GM19324 (cell line): ENCODE measurements at regions not wholly inside any gene's neighbourhood (a gene's known extent, or its start where the extent isn't known, plus 50 kb on each side); places are given as distances from the start of the nearest gene placed in this dataset.

Experiments
- ATAC-seq: cut with Tn5 transposase; IDR thresholded peaks from one replicate; pipeline ENCODE4 v1.9.1; 2021; ENCODE audit warnings: mild to moderate bottlenecking, moderate library complexity; ENCODE audit not compliant: unreplicated experiment, low FRiP score

DNA sequence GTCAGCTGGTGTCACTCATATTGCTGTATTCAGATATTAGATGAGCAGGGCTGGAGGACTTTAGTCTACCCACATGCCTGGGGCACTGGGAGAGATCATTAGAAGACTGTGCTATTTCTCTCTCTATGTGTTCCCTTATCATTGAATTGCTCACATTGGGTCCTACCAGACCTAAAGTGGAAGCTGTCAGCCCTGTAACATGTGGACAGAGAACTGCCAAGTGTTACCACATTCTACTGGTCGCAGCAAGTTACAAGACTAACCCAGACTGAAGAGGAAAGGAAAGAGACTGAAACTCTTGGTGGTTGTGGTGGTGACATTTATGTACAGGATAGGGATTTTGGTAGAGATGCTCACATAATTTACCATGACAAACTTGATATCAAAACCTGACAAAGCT lies 627.1 kb upstream of the FZD8 start:
- no peak for ATAC-seq

- ATAC-seq = no peak
Observed at GRCh38 chr10:36266923-36267322, 624.8 kb upstream of the FZD8 start.

DNA sequence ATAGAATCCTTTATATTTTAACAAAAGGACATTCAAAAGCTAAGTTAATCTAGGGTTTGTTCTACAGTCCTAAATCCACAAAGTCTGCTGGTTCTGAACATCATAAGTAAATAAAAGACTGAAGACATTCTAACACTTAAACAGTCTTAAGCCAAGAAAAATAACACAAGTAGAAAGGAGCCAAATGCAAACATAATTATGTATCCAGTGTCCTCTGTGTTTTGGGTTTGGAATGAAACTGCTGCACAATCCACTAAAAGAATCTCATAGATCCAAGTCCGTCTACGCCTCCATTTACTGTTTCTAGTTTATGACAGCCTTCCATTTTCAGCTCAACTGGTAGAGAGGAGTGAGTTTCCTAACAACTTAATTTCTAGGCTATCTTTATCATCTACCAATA lies 623.6 kb upstream of the FZD8 start:
- no peak for ATAC-seq

DNA sequence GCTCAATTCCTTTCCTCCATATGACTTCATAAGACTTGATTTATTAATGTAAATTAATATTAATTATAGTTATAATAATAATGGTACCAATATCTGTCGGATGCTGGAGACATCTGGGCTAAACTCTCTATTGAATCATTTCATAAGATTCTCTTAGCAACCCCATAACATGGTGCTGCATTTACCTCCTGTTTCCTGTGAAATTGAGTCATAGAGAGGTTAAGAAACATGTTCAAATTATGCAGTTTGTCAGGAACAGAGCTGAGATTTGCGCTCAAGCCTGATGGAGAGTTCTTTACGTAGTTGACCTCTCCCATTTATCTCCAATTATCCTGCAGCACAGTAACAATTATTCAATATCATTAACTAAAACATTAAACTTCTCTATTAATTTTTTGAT lies 621.8 kb upstream of the FZD8 start:
- ATAC-seq = no peak

- ATAC-seq = no peak
Observed at GRCh38 chr10:36256948-36257356, 614.9 kb upstream of the FZD8 start.

GRCh38 chr10:36256166-36256565 lies 614.1 kb upstream of the FZD8 start:
- ATAC-seq = no peak

- no peak for ATAC-seq
Observed at GRCh38 chr10:36254199-36254598, 612.1 kb upstream of the FZD8 start.

- ATAC-seq = no peak
Observed at GRCh38 chr10:36253731-36254130, 611.6 kb upstream of the FZD8 start.

GRCh38 chr10:36251068-36251467 lies 609.0 kb upstream of the FZD8 start:
- no peak for ATAC-seq

DNA sequence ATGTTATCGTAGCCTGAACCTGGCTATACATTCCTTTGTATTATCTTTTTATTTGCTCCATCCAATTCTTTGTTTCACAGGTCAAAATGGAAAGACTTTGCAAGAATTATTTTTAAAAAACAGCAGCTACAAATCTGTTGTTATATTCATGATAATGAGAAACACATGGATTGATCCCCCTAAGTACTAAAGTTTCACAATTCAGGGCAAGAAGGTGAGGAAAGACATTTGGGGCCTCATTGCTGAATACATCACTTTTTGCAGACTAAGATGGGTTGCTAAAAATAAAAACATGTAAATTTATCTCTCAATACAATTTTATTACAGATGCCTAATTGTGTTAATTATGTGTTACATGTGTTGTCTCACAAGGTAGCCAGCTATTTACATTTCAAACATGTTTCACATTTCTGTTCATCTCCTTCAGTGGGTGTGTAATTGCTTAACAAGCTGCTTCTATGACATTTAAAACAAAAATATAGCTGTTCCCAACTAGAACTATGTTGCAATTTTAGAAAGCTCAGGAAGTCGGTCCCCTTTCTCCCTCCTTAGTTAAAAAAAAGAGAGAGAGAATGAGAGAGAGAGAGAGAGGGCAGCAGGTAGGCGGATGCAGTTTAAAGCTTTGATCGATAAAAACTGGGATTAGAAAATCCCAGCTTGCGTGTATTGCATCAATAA lies 606.3 kb upstream of the FZD8 start:
- no peak for ATAC-seq

DNA sequence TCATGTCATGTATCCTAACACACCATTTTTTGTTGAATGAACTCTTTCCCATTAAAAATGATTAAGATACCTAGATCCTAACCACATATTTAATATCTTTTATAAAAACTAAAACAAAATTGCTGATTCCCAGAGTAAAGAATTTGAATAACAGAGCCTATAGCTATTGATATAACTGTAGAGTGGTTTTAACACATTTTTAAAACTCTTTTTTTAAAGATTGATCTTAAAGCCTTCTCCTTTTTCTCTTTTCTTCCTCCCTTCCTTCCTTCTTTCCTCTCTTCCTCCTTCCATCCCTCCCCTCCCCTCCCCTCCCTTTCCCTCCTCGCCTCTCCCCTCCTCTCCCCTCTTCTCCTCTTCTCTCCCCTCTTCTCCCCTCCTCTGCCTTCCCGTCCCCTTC lies 605.4 kb upstream of the FZD8 start:
- ATAC-seq = no peak

DNA sequence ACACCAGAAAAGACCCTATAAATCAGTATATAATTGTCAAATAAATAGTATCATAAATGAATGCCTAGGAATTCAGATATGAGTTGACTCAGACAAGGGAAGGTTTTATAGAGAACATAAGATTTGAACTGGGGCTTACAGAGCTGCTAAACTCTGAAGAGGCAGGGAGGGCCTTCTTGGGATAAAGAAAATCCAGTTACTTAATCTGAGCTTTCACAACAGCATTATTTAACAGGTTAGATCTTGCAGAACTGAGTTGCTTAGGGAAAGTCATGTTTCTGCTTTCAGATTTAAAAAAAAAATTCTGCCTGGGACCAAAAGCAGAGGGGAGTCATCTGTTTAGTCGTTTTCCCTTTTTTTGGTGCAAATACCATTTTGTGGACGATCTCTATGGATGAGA lies 594.8 kb upstream of the FZD8 start:
- no peak for ATAC-seq

DNA sequence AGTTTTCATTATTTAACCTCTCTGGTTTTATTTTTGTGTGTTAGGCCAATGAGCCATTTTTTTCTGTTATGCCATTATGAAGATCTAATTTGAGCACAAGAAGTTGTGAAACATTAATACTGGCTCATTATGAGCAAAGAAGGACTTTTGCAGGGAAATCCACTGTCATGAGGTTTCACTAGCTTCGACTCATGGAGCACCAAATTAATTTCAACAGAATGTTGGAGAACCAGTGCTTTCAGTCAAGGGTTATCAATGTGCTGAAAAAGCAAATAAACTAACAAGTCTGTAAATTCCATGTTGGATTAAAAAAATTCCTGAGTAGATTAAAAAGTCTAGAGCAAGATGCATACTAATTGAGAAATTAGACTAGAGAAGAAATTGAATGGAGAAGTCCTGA lies 594.2 kb upstream of the FZD8 start:
- ATAC-seq = no peak

GRCh38 chr10:36232935-36233334 lies 590.8 kb upstream of the FZD8 start:
- no peak for ATAC-seq

DNA sequence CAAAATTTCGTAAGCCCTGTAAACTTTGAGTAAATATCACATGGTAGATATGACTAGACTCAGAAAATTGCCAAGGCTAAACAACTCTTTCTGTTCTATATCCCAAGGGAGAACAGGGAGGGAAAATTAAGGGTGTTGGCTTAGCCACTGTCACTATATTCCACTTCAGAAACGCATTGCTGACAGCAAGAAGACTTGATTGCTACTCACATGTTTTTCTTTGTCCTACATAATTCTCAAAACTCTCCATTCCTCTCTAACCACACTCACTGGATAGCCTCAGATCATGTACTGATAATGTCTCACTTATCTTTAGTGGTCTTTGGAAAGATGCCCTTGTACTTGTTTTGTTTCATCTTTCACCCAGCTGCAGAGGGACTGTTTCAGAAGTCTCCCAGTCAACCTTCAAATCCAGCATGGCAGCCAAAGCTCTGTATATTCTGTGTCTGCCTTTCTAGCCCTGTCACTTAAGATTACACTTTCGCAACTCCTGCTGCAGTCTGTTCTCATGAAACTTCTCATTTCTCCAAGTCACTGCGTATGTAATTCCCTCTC lies 582.4 kb upstream of the FZD8 start:
- ATAC-seq = no peak

DNA sequence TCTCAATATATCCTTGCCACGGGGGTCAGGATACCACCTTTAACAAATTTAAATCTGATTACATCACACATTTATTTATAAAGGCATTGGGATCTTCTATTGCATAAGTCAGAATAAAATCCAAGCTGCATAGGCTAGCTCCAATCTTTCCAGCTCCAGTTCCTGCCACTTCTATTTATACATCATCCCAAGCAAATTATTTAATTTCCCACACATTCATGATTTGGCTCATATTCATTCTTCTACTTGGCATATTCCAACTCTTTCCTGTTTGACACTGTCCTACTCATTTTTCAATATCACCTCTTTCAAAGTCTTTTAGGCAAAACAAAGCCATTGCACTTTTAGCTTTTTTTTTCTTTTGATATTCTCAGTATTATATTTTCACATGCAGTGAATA lies 579.0 kb upstream of the FZD8 start:
- no peak for ATAC-seq

DNA sequence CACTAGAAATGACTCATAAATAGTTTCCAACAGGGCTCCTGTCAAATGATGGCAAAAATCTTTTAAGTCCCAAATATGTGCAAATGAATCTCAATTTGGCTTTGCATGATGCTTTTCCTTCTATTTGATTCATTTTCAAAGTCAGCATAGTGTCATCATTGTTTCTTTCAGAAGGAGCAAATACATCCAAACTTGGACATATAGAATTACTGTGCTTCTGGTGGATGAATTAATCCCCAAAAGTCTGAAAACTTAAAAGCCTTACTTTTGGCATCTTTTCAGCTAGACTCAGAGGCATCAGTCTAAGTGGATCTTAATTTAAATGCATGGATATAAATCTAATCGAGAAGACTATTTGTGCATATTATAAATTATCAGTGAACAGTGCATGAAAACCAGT lies 578.1 kb upstream of the FZD8 start:
- no peak for ATAC-seq

DNA sequence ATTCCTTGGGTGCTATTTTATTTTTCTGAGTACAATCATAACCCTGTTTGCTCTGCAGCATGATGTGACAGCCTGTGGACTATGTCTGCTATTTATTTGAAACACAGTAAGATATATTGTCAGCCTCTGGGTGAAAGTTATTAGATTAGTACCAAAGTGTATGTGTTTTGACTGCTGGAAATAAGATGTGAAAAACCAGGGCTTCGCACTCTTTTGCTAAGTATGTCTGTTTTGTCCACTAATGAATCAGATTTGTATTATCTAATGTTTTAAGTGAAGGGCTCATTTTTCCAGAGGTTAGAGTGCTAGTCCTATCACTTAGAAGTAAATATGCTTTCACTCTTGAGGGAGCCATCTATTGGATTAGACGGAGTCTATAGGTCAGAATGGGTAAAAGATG lies 569.8 kb upstream of the FZD8 start:
- no peak for ATAC-seq

DNA sequence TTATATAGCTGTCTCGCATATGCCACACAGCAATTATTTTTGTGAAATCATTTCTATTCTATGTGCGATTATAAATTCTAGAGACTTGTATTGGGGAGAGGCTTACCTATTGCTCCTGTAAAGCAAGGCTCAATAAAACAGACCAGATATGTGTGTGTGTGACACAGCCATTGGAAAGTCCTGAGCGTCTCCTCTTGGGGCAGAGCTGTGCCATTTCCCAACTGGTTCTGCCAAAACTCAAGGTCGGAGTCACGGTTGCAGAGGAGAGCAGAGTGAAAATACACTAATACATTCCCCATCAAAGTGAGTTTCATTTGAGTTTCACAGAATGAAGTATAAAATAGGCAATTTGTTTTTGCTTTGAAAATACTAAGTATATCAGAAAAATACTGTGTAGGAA lies 567.4 kb upstream of the FZD8 start:
- no peak for ATAC-seq

DNA sequence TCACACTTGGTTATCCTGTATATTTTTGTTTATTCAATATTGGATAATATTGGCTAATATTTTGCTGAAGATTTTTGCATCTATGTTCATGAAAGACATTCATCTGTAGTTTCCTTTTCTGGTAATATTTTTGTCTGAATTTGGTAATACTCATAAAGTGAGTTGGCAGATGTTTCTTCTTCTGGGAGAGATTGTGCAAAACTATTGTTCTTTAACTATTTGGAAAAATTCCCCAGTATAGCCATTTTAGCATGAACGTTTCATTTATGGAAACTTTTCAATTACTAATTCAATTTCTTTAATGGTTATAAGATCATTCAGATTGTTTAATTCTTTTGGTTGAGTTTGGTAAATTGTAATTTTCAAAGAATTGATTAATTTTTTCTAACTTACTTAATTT lies 560.8 kb upstream of the FZD8 start:
- no peak for ATAC-seq

GRCh38 chr10:36200577-36200976 lies 558.5 kb upstream of the FZD8 start:
- ATAC-seq = no peak

DNA sequence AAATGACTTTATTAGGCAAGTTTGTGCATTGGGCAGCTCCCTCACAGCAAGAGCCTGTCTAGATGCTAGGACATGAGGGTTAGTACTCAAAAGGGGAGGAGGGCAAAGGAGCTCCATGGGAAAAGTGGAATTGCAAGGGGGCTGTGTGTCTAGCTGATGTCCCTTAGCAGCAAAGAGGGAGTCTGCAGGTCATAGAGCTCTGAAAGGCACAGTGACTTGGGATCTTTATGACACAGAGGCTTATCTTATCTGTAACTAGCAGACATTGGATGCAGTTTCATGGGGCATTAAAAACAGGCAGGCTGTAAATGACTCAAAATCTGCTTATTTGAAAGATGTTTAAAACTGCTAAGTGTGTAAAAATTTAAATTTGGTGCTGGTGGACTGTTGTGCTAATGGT lies 556.2 kb upstream of the FZD8 start:
- no peak for ATAC-seq

DNA sequence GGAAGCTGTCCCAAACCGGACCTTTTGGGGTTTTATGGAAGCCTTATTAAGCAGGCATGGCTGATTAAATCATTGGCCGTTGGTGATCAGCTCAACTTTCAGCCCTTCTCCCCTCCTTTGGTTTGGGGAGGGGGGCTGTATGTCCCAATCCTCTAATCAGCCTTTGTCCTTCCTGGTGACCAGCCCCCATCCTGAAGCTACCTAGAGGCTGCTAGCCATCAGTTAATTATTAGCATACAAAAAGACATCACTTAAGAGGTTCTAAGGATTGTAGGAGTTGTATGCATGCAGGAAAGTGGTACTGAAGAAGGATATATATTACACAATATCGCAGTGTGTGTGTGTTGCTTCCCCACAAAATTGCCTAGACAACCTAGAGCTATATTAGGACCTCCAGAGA lies 553.3 kb upstream of the FZD8 start:
- ATAC-seq = no peak
